Nephron progenitor cell (in vitro differentiated cells): ENCODE measurements at regions not wholly inside any gene's neighbourhood (a gene's known extent, or its start where the extent isn't known, plus 50 kb on each side); places are given as distances from the start of the nearest gene placed in this dataset.

Experiments used
- DNase-seq: peaks from one replicate; pipeline ENCODE4 v3.0.0; 2021
- H3K27ac Mint-ChIP-seq: 2 replicates; pipeline ENCODE4 v1.8.0; 2021; ENCODE audit warnings: mild to moderate bottlenecking, moderate library complexity, mixed read lengths
- H3K27me3 Mint-ChIP-seq: 2 replicates; pipeline ENCODE4 v1.8.0; 2021; ENCODE audit warnings: mild to moderate bottlenecking, low read depth, mixed read lengths; ENCODE audit not compliant: poor library complexity
- H3K36me3 Mint-ChIP-seq: 2 replicates; pipeline ENCODE4 v1.8.0; 2021; ENCODE audit warnings: low read depth, mixed read lengths
- H3K4me1 Mint-ChIP-seq: 2 replicates; pipeline ENCODE4 v1.8.0; 2021; ENCODE audit warnings: mixed read lengths
- H3K4me3 Mint-ChIP-seq: 2 replicates; pipeline ENCODE4 v1.8.0; 2021; ENCODE audit warnings: mild to moderate bottlenecking, moderate library complexity, mixed read lengths
- H3K9me3 Mint-ChIP-seq: 2 replicates; pipeline ENCODE4 v1.8.0; 2021; ENCODE audit warnings: mild to moderate bottlenecking, moderate library complexity, mixed read lengths
- CTCF ChIP-seq: fragments of 200-600 bp; sonication (generic); IDR thresholded peaks from 2 replicates; pipeline ENCODE4 v1.5.0; 2021; ENCODE audit warnings: antibody characterized with exemption

- Mint-ChIP-seq H3K27me3 (peaks cover 3% of the 10 kb centered on the region), H3K4me3 (no peak overlapping the region), H3K36me3 (no peaks in the 10 kb centered on the region), H3K27ac (no peak overlapping the region), H3K9me3 (no peaks in the 10 kb centered on the region), H3K4me1 (peaks cover 3% of the 10 kb centered on the region)
- no peak for DNase-seq
- no peak for TF ChIP-seq CTCF
These were observed 199.8 kb upstream of the POU3F2 start for GRCh38 chr6:98634569-98634968.

- H3K4me3 Mint-ChIP-seq: no peak overlapping the region
- H3K36me3 Mint-ChIP-seq: no peaks in the 10 kb centered on the region
- TF ChIP-seq CTCF: no peak
- peaks cover 8% of the 10 kb centered on the region for H3K4me1 Mint-ChIP-seq
- no peak overlapping the region for H3K27ac Mint-ChIP-seq
- no peaks in the 10 kb centered on the region for H3K9me3 Mint-ChIP-seq
- peaks cover 3% of the 10 kb centered on the region for H3K27me3 Mint-ChIP-seq
- DNase-seq: no peak
These were observed 199.2 kb upstream of the POU3F2 start for GRCh38 chr6:98635191-98635590.

- no peak overlapping the region for H3K27ac Mint-ChIP-seq
- no peaks in the 10 kb centered on the region for H3K27me3 Mint-ChIP-seq
- H3K36me3 Mint-ChIP-seq: no peaks in the 10 kb centered on the region
- no peaks in the 10 kb centered on the region for H3K9me3 Mint-ChIP-seq
- H3K4me3 Mint-ChIP-seq: no peak overlapping the region
- DNase-seq: no peak
- no peak for TF ChIP-seq CTCF
- peaks cover 11% of the 10 kb centered on the region for H3K4me1 Mint-ChIP-seq
These were observed 197.4 kb upstream of the POU3F2 start for GRCh38 chr6:98636941-98637340.

- no peak overlapping the region for H3K27ac Mint-ChIP-seq
- DNase-seq: no peak
- no peaks in the 10 kb centered on the region for H3K36me3 Mint-ChIP-seq
- H3K27me3 Mint-ChIP-seq: no peaks in the 10 kb centered on the region
- TF ChIP-seq CTCF: no peak
- H3K4me1 Mint-ChIP-seq: peaks cover 15% of the 10 kb centered on the region
- no peaks in the 10 kb centered on the region for H3K9me3 Mint-ChIP-seq
- H3K4me3 Mint-ChIP-seq: no peak overlapping the region
These were observed 195.2 kb upstream of the POU3F2 start for GRCh38 chr6:98639089-98639635.

GRCh38 chr6:98640366-98640765 is 194.0 kb upstream of the POU3F2 start:
- no peak for TF ChIP-seq CTCF
- no peak overlapping the region for H3K4me3 Mint-ChIP-seq
- H3K27me3 Mint-ChIP-seq: no peaks in the 10 kb centered on the region
- H3K4me1 Mint-ChIP-seq: peaks cover 14% of the 10 kb centered on the region
- no peak overlapping the region for H3K27ac Mint-ChIP-seq
- no peaks in the 10 kb centered on the region for H3K36me3 Mint-ChIP-seq
- H3K9me3 Mint-ChIP-seq: no peaks in the 10 kb centered on the region
- no peak for DNase-seq

- Mint-ChIP-seq H3K9me3 (no peaks in the 10 kb centered on the region), H3K27ac (peak overlapping the region; percentile 11), H3K36me3 (no peaks in the 10 kb centered on the region), H3K4me1 (peaks cover 14% of the 10 kb centered on the region), H3K4me3 (no peak overlapping the region), H3K27me3 (peaks cover 3% of the 10 kb centered on the region)
- DNase-seq: no peak
- no peak for TF ChIP-seq CTCF
These were observed 192.2 kb upstream of the POU3F2 start for GRCh38 chr6:98641949-98642719.
